SK-N-SH treated with all-trans-retinoic acid at 6 μM for 48 hours (cell line): ENCODE measurements at regions not wholly inside any gene's neighbourhood (a gene's known extent, or its start where the extent isn't known, plus 50 kb on each side); places are given as distances from the start of the nearest gene placed in this dataset.

Source experiments
- ATAC-seq: fragments of 200-7000 bp; cut with Tn5 transposase; 3 replicates; pipeline ENCODE4 v1.9.1; 2020; ENCODE audit warnings: mild to moderate bottlenecking, moderate library complexity
- ARNTL ChIP-seq: fragments of 450-650 bp; formaldehyde crosslinking; IDR thresholded peaks from 2 replicates; pipeline ENCODE4 v1.5.0; 2020; ENCODE audit warnings: low read depth, mild to moderate bottlenecking, moderate library complexity, borderline replicate concordance
- BACH2 ChIP-seq: fragments of 250-450 bp; sonication (Bioruptor Pico); IDR thresholded peaks from 2 replicates; pipeline ENCODE4 v1.9.0; 2021; ENCODE audit warnings: mild to moderate bottlenecking, borderline replicate concordance
- CSDC2 ChIP-seq: fragments of 250-450 bp; sonication (Bioruptor Pico); IDR thresholded peaks from 2 replicates; pipeline ENCODE4 v1.5.0; 2020; ENCODE audit warnings: mild to moderate bottlenecking, moderate library complexity
- GLIS3 ChIP-seq: fragments of 250-450 bp; sonication (Bioruptor Pico); IDR thresholded peaks from 2 replicates; pipeline ENCODE4 v1.5.0; 2020; ENCODE audit warnings: mild to moderate bottlenecking, moderate library complexity
- ISL1 ChIP-seq: fragments of 250-450 bp; sonication (Bioruptor Pico); IDR thresholded peaks from 2 replicates; pipeline ENCODE4 v2.1.2; 2022; ENCODE audit warnings: mild to moderate bottlenecking, moderate library complexity
- OSR1 ChIP-seq: fragments of 250-450 bp; sonication (Bioruptor Pico); IDR thresholded peaks from 2 replicates; pipeline ENCODE4 v1.8.0; 2022; ENCODE audit warnings: moderate library complexity, mild to moderate bottlenecking, inconsistent platforms
- PPARA ChIP-seq: fragments of 250-450 bp; sonication (Bioruptor Pico); IDR thresholded peaks from 2 replicates; pipeline ENCODE4 v1.5.0; 2020; ENCODE audit warnings: mild to moderate bottlenecking, borderline replicate concordance
- RARB ChIP-seq: fragments of 250-450 bp; sonication (Bioruptor Pico); IDR thresholded peaks from 2 replicates; pipeline ENCODE4 v1.8.0; 2021; ENCODE audit warnings: mild to moderate bottlenecking, moderate library complexity
- SNAI2 ChIP-seq: fragments of 250-450 bp; sonication (Bioruptor Pico); IDR thresholded peaks from 2 replicates; pipeline ENCODE4 v1.5.0; 2020; ENCODE audit warnings: mild to moderate bottlenecking, moderate library complexity
- TCF4 ChIP-seq: fragments of 250-450 bp; sonication (Bioruptor Pico); IDR thresholded peaks from 2 replicates; pipeline ENCODE4 v1.8.0; 2021; ENCODE audit warnings: mild to moderate bottlenecking, moderate library complexity, borderline replicate concordance
- ZC3H10 ChIP-seq: fragments of 250-450 bp; sonication (Bioruptor Pico); IDR thresholded peaks from 2 replicates; pipeline ENCODE4 v1.5.1; 2021; ENCODE audit warnings: mild to moderate bottlenecking, moderate library complexity
- ZFP3 ChIP-seq: fragments of 250-450 bp; sonication (Bioruptor Pico); IDR thresholded peaks from 2 replicates; pipeline ENCODE4 v1.5.0; 2020; ENCODE audit warnings: mild to moderate bottlenecking, moderate library complexity
- ZFP30 ChIP-seq: fragments of 450-650 bp; formaldehyde crosslinking; IDR thresholded peaks from 2 replicates; pipeline ENCODE4 v1.5.0; 2022; ENCODE audit warnings: mild to moderate bottlenecking, moderate library complexity
- ZNF565 ChIP-seq: fragments of 450-650 bp; formaldehyde crosslinking; conservative IDR thresholded peaks from 2 replicates; pipeline ENCODE4 v1.5.0; 2020; ENCODE audit warnings: low read depth, mild to moderate bottlenecking, moderate library complexity
- ZNF70 ChIP-seq: fragments of 450-650 bp; formaldehyde crosslinking; IDR thresholded peaks from 2 replicates; pipeline ENCODE4 v1.5.0; 2020; ENCODE audit warnings: mild to moderate bottlenecking, moderate library complexity
- ZNF8 ChIP-seq: fragments of 450-650 bp; formaldehyde crosslinking; IDR thresholded peaks from 2 replicates; pipeline ENCODE4 v1.5.0; 2020; ENCODE audit warnings: mild to moderate bottlenecking, moderate library complexity
- TF ChIP-seq, protein P1 (sequence below): fragments of 250-450 bp; sonication (Bioruptor Pico); IDR thresholded peaks from 2 replicates; pipeline ENCODE4 v1.8.0; 2021; ENCODE audit warnings: low read depth, mild to moderate bottlenecking, moderate library complexity, borderline replicate concordance
- TF ChIP-seq, protein P2 (sequence below): fragments of 250-450 bp; sonication (Bioruptor Pico); IDR thresholded peaks from 2 replicates; pipeline ENCODE4 v1.5.1; 2021; ENCODE audit warnings: mild to moderate bottlenecking, moderate library complexity
- TF ChIP-seq, protein P3 (sequence below): fragments of 250-450 bp; sonication (Bioruptor Pico); IDR thresholded peaks from 2 replicates; pipeline ENCODE4 v1.5.0; 2020; ENCODE audit warnings: mild to moderate bottlenecking, moderate library complexity
- TF ChIP-seq, protein P4 (sequence below): fragments of 250-450 bp; sonication (Bioruptor Pico); IDR thresholded peaks from 2 replicates; pipeline ENCODE4 v1.8.0; 2020; ENCODE audit warnings: mild to moderate bottlenecking, moderate library complexity, borderline replicate concordance
- TF ChIP-seq, protein P5 (sequence below): fragments of 250-450 bp; sonication (Bioruptor Pico); IDR thresholded peaks from 2 replicates; pipeline ENCODE4 v1.5.1; 2020; ENCODE audit warnings: low read depth, mild to moderate bottlenecking, moderate library complexity

DNA sequence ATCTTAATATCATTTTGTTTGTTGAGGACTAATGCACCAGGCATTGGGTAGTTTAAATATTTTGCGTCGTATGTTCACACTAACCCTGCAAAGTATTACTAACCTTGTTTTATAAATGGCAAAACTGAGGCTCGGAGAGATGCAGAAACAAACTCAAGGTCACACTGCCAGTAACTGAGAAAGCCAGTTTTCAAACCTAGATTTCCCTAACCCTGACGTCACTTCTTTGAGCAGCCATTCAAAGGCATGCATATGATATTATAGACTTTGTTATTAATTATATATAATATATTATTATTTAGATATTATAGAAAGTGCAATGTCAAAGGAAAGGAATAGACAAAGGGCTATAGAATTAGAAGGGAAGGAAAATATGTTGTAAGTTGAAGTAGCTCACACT, 167.6 kb upstream of the EOMES start:
- TF ChIP-seq ISL1 (CRISPR knock-in tag) (no peak), CSDC2 (CRISPR knock-in tag) (no peak), ZNF8 (CRISPR knock-in tag) (no peak), TCF4 (CRISPR knock-in tag) (no peak), BACH2 (CRISPR knock-in tag) (no peak), OSR1 (CRISPR knock-in tag) (no peak), RARB (CRISPR knock-in tag) (no peak), GLIS3 (no peak)
- TF ChIP-seq, protein P1, sequence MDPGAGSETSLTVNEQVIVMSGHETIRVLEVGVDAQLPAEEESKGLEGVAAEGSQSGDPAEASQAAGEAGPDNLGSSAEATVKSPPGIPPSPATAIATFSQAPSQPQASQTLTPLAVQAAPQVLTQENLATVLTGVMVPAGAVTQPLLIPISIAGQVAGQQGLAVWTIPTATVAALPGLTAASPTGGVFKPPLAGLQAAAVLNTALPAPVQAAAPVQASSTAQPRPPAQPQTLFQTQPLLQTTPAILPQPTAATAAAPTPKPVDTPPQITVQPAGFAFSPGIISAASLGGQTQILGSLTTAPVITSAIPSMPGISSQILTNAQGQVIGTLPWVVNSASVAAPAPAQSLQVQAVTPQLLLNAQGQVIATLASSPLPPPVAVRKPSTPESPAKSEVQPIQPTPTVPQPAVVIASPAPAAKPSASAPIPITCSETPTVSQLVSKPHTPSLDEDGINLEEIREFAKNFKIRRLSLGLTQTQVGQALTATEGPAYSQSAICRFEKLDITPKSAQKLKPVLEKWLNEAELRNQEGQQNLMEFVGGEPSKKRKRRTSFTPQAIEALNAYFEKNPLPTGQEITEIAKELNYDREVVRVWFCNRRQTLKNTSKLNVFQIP, result no peak
- TF ChIP-seq, protein P2, sequence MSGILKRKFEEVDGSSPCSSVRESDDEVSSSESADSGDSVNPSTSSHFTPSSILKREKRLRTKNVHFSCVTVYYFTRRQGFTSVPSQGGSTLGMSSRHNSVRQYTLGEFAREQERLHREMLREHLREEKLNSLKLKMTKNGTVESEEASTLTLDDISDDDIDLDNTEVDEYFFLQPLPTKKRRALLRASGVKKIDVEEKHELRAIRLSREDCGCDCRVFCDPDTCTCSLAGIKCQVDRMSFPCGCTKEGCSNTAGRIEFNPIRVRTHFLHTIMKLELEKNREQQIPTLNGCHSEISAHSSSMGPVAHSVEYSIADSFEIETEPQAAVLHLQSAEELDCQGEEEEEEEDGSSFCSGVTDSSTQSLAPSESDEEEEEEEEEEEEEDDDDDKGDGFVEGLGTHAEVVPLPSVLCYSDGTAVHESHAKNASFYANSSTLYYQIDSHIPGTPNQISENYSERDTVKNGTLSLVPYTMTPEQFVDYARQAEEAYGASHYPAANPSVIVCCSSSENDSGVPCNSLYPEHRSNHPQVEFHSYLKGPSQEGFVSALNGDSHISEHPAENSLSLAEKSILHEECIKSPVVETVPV (CRISPR knock-in tag), result no peak
- no peak for ATAC-seq

DNA sequence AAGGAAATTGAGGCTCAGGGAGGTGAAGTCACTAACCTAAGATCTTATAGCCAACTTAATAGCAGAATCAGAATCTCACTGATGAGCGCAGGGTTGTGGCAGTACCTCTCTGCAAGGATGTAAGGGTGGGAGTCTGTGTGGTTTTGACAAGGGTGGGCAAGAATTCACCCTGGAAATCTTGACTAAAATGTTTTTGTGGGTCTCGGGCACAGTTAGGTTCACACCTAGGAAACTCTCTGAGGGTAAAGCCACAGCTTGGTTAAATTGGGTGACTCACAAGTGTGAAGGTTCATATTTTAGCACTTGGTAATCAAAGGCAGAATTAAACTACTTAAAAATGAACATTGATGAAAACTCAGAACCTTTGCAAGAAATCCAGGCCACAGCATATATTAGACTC, 178.2 kb upstream of the EOMES start:
- no peak for ATAC-seq
- TF ChIP-seq, protein P3, sequence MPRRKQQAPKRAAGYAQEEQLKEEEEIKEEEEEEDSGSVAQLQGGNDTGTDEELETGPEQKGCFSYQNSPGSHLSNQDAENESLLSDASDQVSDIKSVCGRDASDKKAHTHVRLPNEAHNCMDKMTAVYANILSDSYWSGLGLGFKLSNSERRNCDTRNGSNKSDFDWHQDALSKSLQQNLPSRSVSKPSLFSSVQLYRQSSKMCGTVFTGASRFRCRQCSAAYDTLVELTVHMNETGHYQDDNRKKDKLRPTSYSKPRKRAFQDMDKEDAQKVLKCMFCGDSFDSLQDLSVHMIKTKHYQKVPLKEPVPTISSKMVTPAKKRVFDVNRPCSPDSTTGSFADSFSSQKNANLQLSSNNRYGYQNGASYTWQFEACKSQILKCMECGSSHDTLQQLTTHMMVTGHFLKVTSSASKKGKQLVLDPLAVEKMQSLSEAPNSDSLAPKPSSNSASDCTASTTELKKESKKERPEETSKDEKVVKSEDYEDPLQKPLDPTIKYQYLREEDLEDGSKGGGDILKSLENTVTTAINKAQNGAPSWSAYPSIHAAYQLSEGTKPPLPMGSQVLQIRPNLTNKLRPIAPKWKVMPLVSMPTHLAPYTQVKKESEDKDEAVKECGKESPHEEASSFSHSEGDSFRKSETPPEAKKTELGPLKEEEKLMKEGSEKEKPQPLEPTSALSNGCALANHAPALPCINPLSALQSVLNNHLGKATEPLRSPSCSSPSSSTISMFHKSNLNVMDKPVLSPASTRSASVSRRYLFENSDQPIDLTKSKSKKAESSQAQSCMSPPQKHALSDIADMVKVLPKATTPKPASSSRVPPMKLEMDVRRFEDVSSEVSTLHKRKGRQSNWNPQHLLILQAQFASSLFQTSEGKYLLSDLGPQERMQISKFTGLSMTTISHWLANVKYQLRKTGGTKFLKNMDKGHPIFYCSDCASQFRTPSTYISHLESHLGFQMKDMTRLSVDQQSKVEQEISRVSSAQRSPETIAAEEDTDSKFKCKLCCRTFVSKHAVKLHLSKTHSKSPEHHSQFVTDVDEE (CRISPR knock-in tag), result no peak
- no peak for TF ChIP-seq ZNF565 (CRISPR knock-in tag)
- no peak for TF ChIP-seq ZNF8 (CRISPR knock-in tag)
- TF ChIP-seq, protein P4, sequence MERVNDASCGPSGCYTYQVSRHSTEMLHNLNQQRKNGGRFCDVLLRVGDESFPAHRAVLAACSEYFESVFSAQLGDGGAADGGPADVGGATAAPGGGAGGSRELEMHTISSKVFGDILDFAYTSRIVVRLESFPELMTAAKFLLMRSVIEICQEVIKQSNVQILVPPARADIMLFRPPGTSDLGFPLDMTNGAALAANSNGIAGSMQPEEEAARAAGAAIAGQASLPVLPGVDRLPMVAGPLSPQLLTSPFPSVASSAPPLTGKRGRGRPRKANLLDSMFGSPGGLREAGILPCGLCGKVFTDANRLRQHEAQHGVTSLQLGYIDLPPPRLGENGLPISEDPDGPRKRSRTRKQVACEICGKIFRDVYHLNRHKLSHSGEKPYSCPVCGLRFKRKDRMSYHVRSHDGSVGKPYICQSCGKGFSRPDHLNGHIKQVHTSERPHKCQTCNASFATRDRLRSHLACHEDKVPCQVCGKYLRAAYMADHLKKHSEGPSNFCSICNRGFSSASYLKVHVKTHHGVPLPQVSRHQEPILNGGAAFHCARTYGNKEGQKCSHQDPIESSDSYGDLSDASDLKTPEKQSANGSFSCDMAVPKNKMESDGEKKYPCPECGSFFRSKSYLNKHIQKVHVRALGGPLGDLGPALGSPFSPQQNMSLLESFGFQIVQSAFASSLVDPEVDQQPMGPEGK (CRISPR knock-in tag), result no peak
- TF ChIP-seq TCF4 (CRISPR knock-in tag), result no peak
- no peak for TF ChIP-seq ZFP30
- no peak for TF ChIP-seq ARNTL
- TF ChIP-seq, protein P5, sequence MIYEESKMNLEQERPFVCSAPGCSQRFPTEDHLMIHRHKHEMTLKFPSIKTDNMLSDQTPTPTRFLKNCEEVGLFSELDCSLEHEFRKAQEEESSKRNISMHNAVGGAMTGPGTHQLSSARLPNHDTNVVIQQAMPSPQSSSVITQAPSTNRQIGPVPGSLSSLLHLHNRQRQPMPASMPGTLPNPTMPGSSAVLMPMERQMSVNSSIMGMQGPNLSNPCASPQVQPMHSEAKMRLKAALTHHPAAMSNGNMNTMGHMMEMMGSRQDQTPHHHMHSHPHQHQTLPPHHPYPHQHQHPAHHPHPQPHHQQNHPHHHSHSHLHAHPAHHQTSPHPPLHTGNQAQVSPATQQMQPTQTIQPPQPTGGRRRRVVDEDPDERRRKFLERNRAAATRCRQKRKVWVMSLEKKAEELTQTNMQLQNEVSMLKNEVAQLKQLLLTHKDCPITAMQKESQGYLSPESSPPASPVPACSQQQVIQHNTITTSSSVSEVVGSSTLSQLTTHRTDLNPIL, result no peak
- TF ChIP-seq OSR1 (CRISPR knock-in tag), result no peak
- no peak for TF ChIP-seq ZC3H10 (CRISPR knock-in tag)
- no peak for TF ChIP-seq PPARA (CRISPR knock-in tag)
- TF ChIP-seq SNAI2 (CRISPR knock-in tag), result no peak
- no peak for TF ChIP-seq ISL1 (CRISPR knock-in tag)

DNA sequence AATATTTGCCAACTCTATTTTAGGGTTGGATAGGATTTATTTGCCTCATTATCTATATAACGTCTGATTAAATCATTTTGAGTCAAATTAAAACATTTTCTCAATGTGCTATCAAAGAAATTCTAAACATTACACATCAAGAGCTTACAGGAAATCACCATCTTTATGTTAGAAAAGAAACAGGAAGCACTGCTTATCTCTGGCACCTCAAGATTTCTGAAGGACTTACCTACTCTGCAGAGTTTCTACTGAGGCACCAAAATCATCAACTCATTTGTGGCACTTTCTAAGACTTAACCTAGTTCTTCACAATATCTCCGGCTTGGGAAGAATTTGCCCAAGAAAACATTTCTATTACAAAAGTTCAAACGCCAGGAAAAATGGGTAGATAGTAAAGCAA, 181.3 kb upstream of the EOMES start:
- TF ChIP-seq ZNF70 (CRISPR knock-in tag) (no peak), ZC3H10 (CRISPR knock-in tag) (no peak), GLIS3 (no peak), RARB (CRISPR knock-in tag) (no peak), TCF4 (CRISPR knock-in tag) (no peak), ZFP30 (no peak), BACH2 (CRISPR knock-in tag) (no peak), ZNF565 (CRISPR knock-in tag) (no peak), ZNF8 (CRISPR knock-in tag) (no peak), ISL1 (CRISPR knock-in tag) (no peak), SNAI2 (CRISPR knock-in tag) (no peak), PPARA (CRISPR knock-in tag) (no peak), ZFP3 (CRISPR knock-in tag) (no peak)
- TF ChIP-seq, protein P5, result no peak
- TF ChIP-seq, all 23 proteins: peak for 0
- no peak for ATAC-seq
